ENCODE measurements at regions not wholly inside any gene's neighbourhood (a gene's known extent, or its start where the extent isn't known, plus 50 kb on each side); places are given as distances from the start of the nearest gene placed in this dataset.
"Not testable (repeated sequence)": the region's sequence is repeated elsewhere in the genome, so short reads cannot be mapped to it uniquely, and the experiment has no call there.

DNA sequence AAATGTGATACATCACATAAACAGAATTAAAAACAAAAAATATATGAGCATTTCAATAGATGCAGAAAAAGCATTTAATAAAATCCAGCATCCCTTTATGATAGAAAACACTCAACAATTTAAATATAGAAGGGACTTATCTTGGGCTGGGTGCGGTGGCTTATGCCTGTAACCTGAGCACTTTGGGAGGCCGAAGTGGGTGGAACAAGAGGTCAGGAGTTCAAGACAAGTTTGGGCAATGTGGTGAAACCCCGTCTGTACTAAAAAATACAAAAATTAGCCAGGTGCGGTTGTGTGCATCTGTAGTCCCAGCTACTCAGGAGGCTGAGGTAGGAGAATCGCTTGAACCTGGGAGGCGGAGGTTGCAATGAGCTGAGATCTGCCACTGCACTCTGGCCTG, 409.1 kb downstream of the ICE1 start:
- TF ChIP-seq, protein P1, sequence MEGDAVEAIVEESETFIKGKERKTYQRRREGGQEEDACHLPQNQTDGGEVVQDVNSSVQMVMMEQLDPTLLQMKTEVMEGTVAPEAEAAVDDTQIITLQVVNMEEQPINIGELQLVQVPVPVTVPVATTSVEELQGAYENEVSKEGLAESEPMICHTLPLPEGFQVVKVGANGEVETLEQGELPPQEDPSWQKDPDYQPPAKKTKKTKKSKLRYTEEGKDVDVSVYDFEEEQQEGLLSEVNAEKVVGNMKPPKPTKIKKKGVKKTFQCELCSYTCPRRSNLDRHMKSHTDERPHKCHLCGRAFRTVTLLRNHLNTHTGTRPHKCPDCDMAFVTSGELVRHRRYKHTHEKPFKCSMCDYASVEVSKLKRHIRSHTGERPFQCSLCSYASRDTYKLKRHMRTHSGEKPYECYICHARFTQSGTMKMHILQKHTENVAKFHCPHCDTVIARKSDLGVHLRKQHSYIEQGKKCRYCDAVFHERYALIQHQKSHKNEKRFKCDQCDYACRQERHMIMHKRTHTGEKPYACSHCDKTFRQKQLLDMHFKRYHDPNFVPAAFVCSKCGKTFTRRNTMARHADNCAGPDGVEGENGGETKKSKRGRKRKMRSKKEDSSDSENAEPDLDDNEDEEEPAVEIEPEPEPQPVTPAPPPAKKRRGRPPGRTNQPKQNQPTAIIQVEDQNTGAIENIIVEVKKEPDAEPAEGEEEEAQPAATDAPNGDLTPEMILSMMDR (conservative IDR thresholded peaks at IDR 0.05 in 1 of 2, IDR thresholded peaks at IDR 0.05 in 1 of 2; ENCODE audit: extremely low read depth in 1 of 2, insufficient read depth in 1 of 2, low read depth in 1 of 2, low read length in 2 of 2), result not testable (repeated sequence)
- TF ChIP-seq EZH2 (IDR thresholded peaks at IDR 0.05; ENCODE audit: borderline replicate concordance, low read length), result not testable (repeated sequence)

Data from mammary epithelial cell (primary cell).